GM10266 (cell line): ENCODE measurements at regions not wholly inside any gene's neighbourhood (a gene's known extent, or its start where the extent isn't known, plus 50 kb on each side); places are given as distances from the start of the nearest gene placed in this dataset.
"Not testable (repeated sequence)": the region's sequence is repeated elsewhere in the genome, so short reads cannot be mapped to it uniquely, and the experiment has no call there.

ENCODE experiments used
- DNase-seq: peaks from one replicate; pipeline ENCODE4 v3.0.0; 2012; ENCODE audit errors: extremely low spot score
- CTCF ChIP-seq: IDR thresholded peaks from 2 replicates; pipeline ENCODE4 v1.5.1; 2012; ENCODE audit warnings: mild to moderate bottlenecking, low read depth; ENCODE audit not compliant: control insufficient read depth, insufficient read depth; ENCODE audit errors: missing control alignments

- DNase-seq, result no peak
- no peak for TF ChIP-seq CTCF
Measured at GRCh38 chr1:68777851-68778250, 281.0 kb upstream of the DEPDC1 start.

GRCh38 chr1:68779841-68780240 lies 283.0 kb upstream of the DEPDC1 start:
- DNase-seq, result not testable (repeated sequence)

GRCh38 chr1:68780919-68781318 lies 284.0 kb upstream of the DEPDC1 start:
- no peak for TF ChIP-seq CTCF
- no peak for DNase-seq

GRCh38 chr1:68782890-68783289 lies 286.0 kb upstream of the DEPDC1 start:
- no peak for TF ChIP-seq CTCF
- DNase-seq, result no peak

GRCh38 chr1:68785328-68785727 lies 288.4 kb upstream of the DEPDC1 start:
- no peak for DNase-seq
- no peak for TF ChIP-seq CTCF

GRCh38 chr1:68788762-68789161 lies 291.9 kb upstream of the DEPDC1 start:
- DNase-seq, result no peak
- TF ChIP-seq CTCF, result no peak

- no peak for TF ChIP-seq CTCF
- no peak for DNase-seq
Measured at GRCh38 chr1:68791800-68792199, 294.9 kb upstream of the DEPDC1 start.

GRCh38 chr1:68795956-68796355 lies 299.1 kb upstream of the DEPDC1 start:
- TF ChIP-seq CTCF, result no peak
- no peak for DNase-seq
